NCI-H146 (cell line): ENCODE measurements at regions not wholly inside any gene's neighbourhood (a gene's known extent, or its start where the extent isn't known, plus 50 kb on each side); places are given as distances from the start of the nearest gene placed in this dataset.
"Not testable (repeated sequence)": the region's sequence is repeated elsewhere in the genome, so short reads cannot be mapped to it uniquely, and the experiment has no call there.

Experiments used
- DNase-seq: peaks from one replicate; lab custom pipeline; 2025; lab: John Stamatoyannopoulos, UW

GRCh38 chr1:19591482-19592091 is 52.5 kb upstream of the NBL1 start:
- no peak for DNase-seq

GRCh38 chr1:19585507-19585906 is 58.6 kb upstream of the NBL1 start:
- DNase-seq = no peak

GRCh38 chr1:19582318-19582717 is 61.8 kb upstream of the NBL1 start:
- peak; percentile 32 for DNase-seq

GRCh38 chr1:19581381-19581780 is 62.7 kb upstream of the NBL1 start:
- no peak for DNase-seq

- DNase-seq = no peak
Observed at GRCh38 chr1:19577561-19577960, 66.5 kb upstream of the NBL1 start.

- no peak for DNase-seq
Observed at GRCh38 chr1:19577036-19577435, 67.1 kb upstream of the NBL1 start.

GRCh38 chr1:19569786-19570185 is 74.3 kb upstream of the NBL1 start:
- DNase-seq = no peak

- no peak for DNase-seq
Observed at GRCh38 chr1:19567041-19567440, 77.1 kb upstream of the NBL1 start.

GRCh38 chr1:19564366-19564765 is 79.0 kb upstream of the CAPZB start:
- no peak for DNase-seq

- no peak for DNase-seq
Observed at GRCh38 chr1:19563324-19564097, 78.2 kb upstream of the CAPZB start.

- DNase-seq = no peak
Observed at GRCh38 chr1:19562847-19563246, 77.5 kb upstream of the CAPZB start.

- DNase-seq = no peak
Observed at GRCh38 chr1:19560480-19560879, 75.1 kb upstream of the CAPZB start.

GRCh38 chr1:19559641-19560040 is 74.3 kb upstream of the CAPZB start:
- DNase-seq = no peak

- no peak for DNase-seq
Observed at GRCh38 chr1:19557609-19558051, 72.3 kb upstream of the CAPZB start.

GRCh38 chr1:19554090-19554489 is 68.8 kb upstream of the CAPZB start:
- DNase-seq = no peak

GRCh38 chr1:19552291-19553010 is 67.1 kb upstream of the CAPZB start:
- no peak for DNase-seq

GRCh38 chr1:19551837-19552236 is 66.5 kb upstream of the CAPZB start:
- not testable (repeated sequence) for DNase-seq

- DNase-seq = not testable (repeated sequence)
Observed at GRCh38 chr1:19550437-19550836, 65.1 kb upstream of the CAPZB start.

GRCh38 chr1:19547814-19548213 is 62.5 kb upstream of the CAPZB start:
- no peak for DNase-seq

GRCh38 chr1:19536519-19536918 is 51.2 kb upstream of the CAPZB start:
- no peak for DNase-seq

GRCh38 chr1:19535214-19535613 is 49.9 kb upstream of the CAPZB start:
- DNase-seq = no peak
